Sigmoid colon (tissue), 6 donors: ENCODE measurements at regions not wholly inside any gene's neighbourhood (a gene's known extent, or its start where the extent isn't known, plus 50 kb on each side); places are given as distances from the start of the nearest gene placed in this dataset.

Source experiments
- DNase-seq: peaks from one replicate; pipeline ENCODE4 v3.0.0-alpha.2; 2019
- H3K27ac ChIP-seq, 4 donors: fragments of 200-600 bp; sonication (generic); one replicate each; pipeline ENCODE4 v1.5.1; 2016 to 2019; ENCODE audit warnings: mild to moderate bottlenecking in 1 of 4
- H3K27me3 ChIP-seq, 3 donors: fragments of 200-600 bp; sonication (generic); one replicate each; pipeline ENCODE4 v1.5.1; 2019; ENCODE audit warnings: mild to moderate bottlenecking in 1 of 3
- H3K36me3 ChIP-seq, 4 donors: fragments of 200-600 bp; sonication (generic); one replicate each; pipeline ENCODE4 v1.5.1; 2016 to 2019
- H3K4me1 ChIP-seq, 4 donors: fragments of 200-600 bp; sonication (generic); one replicate each; pipeline ENCODE4 v1.5.1; 2017 to 2019
- H3K4me3 ChIP-seq, 4 donors: fragments of 200-600 bp; sonication (generic); one replicate each; pipeline ENCODE4 v1.5.1; 2017 to 2019; ENCODE audit warnings: mild to moderate bottlenecking in 2 of 4, moderate library complexity in 1 of 4
- H3K9me3 ChIP-seq, 4 donors: fragments of 200-600 bp in 3 of 4; sonication (generic) in 3 of 4; one replicate each; pipeline versions ENCODE4 v1.5.1 to v1.6.1; 2013 to 2019
- EP300 ChIP-seq, 4 donors: sonication (generic); formaldehyde crosslinking; IDR thresholded peaks; one replicate each; pipeline ENCODE4 v1.6.1; 2017; ENCODE audit warnings: antibody characterized with exemption in 4 of 4
- POLR2A ChIP-seq, 2 donors: fragments of 450-650 bp; IDR thresholded peaks; one replicate each; pipeline ENCODE4 v1.6.1; 2016; ENCODE audit warnings: antibody characterized with exemption in 2 of 2, mild to moderate bottlenecking in 2 of 2, moderate library complexity in 2 of 2
- POLR2AphosphoS5 ChIP-seq, 4 donors: sonication (generic); formaldehyde crosslinking; IDR thresholded peaks; one replicate each; pipeline ENCODE4 v1.6.1; 2017; ENCODE audit warnings: antibody characterized with exemption in 4 of 4
- WGBS, 2 donors: extraction: QIAGEN DNeasy Blood & Tissue Kit; methylation state at CpG; one replicate each; pipeline ENCODE4 v1.1.7; 2013; 5-methylcytosine and 5-hydroxymethylcytosine counted together
- intact Hi-C: fragments of 100-400 bp; cut with DNase I; formaldehyde crosslinking; loops from one replicate; pipeline ENCODE4 v1.15.1; 2023
- TF ChIP-seq, protein P1 (sequence below), 4 experiments: fragments of 450-650 bp in 3 of 4; fragments of 200-600 bp in 1 of 4; IDR thresholded peaks; one replicate each; pipeline ENCODE4 v1.5.1; 2016 to 2019; ENCODE audit warnings: antibody characterized with exemption in 4 of 4, mild to moderate bottlenecking in 3 of 4, moderate library complexity in 2 of 4
- donor health status: healthy with polysubstance abuse.
- donor health status: healthy.

DNA sequence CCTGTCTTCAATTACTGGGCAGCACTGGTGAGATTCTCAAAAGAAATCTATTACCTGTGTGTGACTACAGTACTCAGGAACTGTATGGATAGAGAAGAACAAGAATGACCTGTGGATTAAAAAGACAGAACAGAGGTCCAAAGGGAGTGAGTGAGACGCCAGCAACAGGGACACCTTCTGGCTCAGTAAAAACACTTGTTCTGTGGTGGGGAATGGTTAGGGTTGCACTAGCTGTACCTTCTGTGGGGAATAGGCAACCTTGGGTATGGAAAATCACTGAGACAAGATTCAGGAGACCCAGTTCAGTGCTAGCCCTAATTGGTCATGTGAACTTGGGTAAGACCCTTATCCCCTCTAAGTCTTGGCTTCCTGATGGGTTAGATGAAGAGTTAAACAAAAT is 986.0 kb downstream of the TSN start:
- TF ChIP-seq, protein P1, sequence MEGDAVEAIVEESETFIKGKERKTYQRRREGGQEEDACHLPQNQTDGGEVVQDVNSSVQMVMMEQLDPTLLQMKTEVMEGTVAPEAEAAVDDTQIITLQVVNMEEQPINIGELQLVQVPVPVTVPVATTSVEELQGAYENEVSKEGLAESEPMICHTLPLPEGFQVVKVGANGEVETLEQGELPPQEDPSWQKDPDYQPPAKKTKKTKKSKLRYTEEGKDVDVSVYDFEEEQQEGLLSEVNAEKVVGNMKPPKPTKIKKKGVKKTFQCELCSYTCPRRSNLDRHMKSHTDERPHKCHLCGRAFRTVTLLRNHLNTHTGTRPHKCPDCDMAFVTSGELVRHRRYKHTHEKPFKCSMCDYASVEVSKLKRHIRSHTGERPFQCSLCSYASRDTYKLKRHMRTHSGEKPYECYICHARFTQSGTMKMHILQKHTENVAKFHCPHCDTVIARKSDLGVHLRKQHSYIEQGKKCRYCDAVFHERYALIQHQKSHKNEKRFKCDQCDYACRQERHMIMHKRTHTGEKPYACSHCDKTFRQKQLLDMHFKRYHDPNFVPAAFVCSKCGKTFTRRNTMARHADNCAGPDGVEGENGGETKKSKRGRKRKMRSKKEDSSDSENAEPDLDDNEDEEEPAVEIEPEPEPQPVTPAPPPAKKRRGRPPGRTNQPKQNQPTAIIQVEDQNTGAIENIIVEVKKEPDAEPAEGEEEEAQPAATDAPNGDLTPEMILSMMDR (IDR thresholded peaks at IDR 0.05): no peak
- no peak for TF ChIP-seq POLR2AphosphoS5 (IDR thresholded peaks at IDR 0.05)
- no peak for TF ChIP-seq POLR2A (IDR thresholded peaks at IDR 0.05)
- no peak for TF ChIP-seq EP300 (IDR thresholded peaks at IDR 0.05)
- Histone ChIP-seq H3K27me3 (no peaks in the 10 kb centered on the region), H3K36me3 (no peaks in the 10 kb centered on the region), H3K9me3 (no peaks in the 10 kb centered on the region), H3K4me1 (no peaks in the 10 kb centered on the region), H3K4me3 (no peak overlapping the region), H3K27ac (no peak overlapping the region)
- WGBS, 2 donors: 59 to 86% methylated on average over 1 of the region's 1 CpG
- intact Hi-C loops: no loop called here
- DNase-seq: no peak

DNA sequence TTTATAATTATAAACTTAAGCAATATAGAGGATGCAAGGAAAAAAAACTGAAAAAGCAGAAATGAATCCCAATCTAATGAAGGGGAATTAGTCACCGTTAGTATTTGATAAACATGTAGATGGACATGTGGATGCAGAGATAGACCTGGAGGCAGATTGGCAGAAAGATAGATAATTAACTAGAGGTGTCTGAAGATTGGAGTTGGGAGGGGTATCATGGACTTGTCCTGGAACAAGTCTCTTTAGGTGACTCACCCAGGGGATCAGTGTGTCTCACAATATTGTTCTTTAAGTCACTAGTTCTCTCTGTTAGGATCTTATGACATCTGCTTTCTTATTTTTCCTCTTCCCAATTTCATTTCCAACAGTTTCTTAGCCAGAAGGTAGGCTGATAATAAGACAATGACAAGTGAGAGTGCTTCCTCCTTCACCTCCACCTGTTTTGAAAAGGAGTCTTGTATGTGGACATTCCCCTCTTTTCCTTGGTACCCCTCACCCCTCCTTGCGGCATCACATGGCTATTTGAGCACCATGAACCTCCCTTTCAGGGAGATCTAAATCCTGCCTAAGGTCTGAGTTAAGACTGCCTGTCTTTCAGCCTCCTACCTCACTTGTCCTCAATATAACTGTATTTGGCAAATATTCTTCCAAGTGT is 987.7 kb downstream of the TSN start:
- TF ChIP-seq POLR2A (IDR thresholded peaks at IDR 0.05) (no peak), POLR2AphosphoS5 (IDR thresholded peaks at IDR 0.05) (no peak), EP300 (IDR thresholded peaks at IDR 0.05) (no peak)
- TF ChIP-seq, protein P1 (IDR thresholded peaks at IDR 0.05): no peak
- intact Hi-C loops: no loop called here
- no peak for DNase-seq
- Histone ChIP-seq H3K4me3 (no peak overlapping the region), H3K9me3 (no peaks in the 10 kb centered on the region), H3K36me3 (no peaks in the 10 kb centered on the region), H3K27me3 (no peaks in the 10 kb centered on the region), H3K4me1 (no peaks in the 10 kb centered on the region), H3K27ac (no peak overlapping the region)
- WGBS, 2 donors: 87 to 88% methylated on average over 2 of the region's 2 CpGs

DNA sequence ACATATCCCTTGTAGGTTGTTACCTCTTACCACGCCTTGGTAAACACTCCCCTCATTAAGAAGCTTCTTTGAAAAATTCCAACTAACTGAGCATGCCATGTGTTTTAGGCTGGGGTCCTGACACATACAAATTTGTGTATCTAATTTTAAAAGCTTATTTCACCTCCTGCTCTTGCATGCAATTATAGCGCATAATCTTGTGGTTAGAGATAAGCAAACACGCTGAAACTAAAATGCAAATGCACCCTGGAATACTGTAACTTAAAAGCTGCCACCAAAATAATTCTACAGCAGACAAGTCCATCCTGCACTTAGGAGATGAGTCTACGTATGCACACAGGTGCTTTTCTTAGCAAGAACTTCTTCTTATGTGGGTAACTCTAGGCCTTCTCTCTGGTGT is 990.2 kb downstream of the TSN start:
- Histone ChIP-seq H3K4me3 (no peak overlapping the region), H3K27ac (no peak overlapping the region), H3K27me3 (no peaks in the 10 kb centered on the region), H3K36me3 (no peaks in the 10 kb centered on the region), H3K4me1 (no peaks in the 10 kb centered on the region), H3K9me3 (no peaks in the 10 kb centered on the region)
- intact Hi-C loops: no loop called here
- WGBS, 2 donors: 80 to 89% methylated on average over 4 of the region's 4 CpGs
- DNase-seq: no peak
- TF ChIP-seq EP300 (IDR thresholded peaks at IDR 0.05) (no peak), POLR2A (IDR thresholded peaks at IDR 0.05) (no peak), POLR2AphosphoS5 (IDR thresholded peaks at IDR 0.05) (no peak)
- TF ChIP-seq, protein P1 (IDR thresholded peaks at IDR 0.05): no peak

DNA sequence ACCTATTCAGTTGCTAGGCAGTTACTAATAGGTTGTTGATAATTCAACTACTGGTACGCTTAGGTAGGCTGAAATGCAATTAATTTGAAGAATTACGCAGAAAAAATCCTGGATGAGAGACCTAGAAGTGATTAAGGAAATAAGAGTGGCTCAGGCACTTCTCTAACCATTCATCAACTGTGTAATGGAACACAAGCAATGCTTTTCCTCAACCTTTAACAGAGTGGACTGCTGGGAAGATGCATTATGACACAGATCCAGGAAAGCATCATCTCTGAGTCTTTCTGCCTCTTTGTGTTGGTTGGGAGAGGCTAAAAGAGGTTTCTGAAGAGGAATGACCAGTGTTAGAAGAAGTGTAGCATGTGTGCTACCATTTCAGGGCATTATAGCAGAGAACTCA is 992.2 kb downstream of the TSN start:
- no peaks in the 10 kb centered on the region for H3K36me3 ChIP-seq
- WGBS, 2 donors: 72 to 93% methylated on average over 2 of the region's 2 CpGs
- no peak overlapping the region for H3K27ac ChIP-seq
- no peaks in the 10 kb centered on the region for H3K27me3 ChIP-seq
- no peaks in the 10 kb centered on the region for H3K9me3 ChIP-seq
- no peak overlapping the region for H3K4me3 ChIP-seq
- no peak for DNase-seq
- intact Hi-C loops: no loop called here
- no peak for TF ChIP-seq POLR2A (IDR thresholded peaks at IDR 0.05)
- no peak for TF ChIP-seq POLR2AphosphoS5 (IDR thresholded peaks at IDR 0.05)
- TF ChIP-seq, protein P1 (IDR thresholded peaks at IDR 0.05): no peak
- TF ChIP-seq EP300 (IDR thresholded peaks at IDR 0.05): no peak
- no peaks in the 10 kb centered on the region for H3K4me1 ChIP-seq

DNA sequence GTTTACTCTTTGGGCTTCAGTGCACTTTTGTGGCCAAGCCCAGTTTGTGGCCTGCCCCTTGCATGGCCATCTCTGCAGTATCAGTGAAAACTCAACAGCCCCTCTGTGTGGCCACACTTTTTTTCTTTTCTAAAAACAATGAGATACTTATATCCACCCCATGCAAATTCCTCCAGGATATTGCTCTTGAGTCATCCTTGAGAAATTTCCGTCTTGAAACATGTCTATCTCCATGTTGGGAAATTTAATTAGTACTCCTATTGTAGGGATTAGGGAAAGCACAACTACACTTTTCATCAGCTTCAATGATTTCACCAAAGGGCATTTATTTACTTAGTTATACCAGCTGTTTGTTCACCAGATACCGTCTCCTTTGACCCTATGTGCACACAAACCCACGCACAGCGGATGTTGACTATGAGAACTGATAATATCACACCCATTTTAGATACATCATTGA is 993.1 kb downstream of the TSN start:
- Histone ChIP-seq H3K4me3 (no peak overlapping the region), H3K27me3 (no peaks in the 10 kb centered on the region), H3K36me3 (no peaks in the 10 kb centered on the region), H3K9me3 (no peaks in the 10 kb centered on the region), H3K4me1 (no peaks in the 10 kb centered on the region), H3K27ac (no peak overlapping the region)
- TF ChIP-seq POLR2AphosphoS5 (IDR thresholded peaks at IDR 0.05) (no peak), POLR2A (IDR thresholded peaks at IDR 0.05) (no peak)
- TF ChIP-seq, protein P1 (IDR thresholded peaks at IDR 0.05): no peak
- WGBS, 2 donors: 60 to 67% methylated on average over 4 of the region's 4 CpGs
- DNase-seq: no peak
- intact Hi-C loops: no loop called here
